ENCODE measurements at regions not wholly inside any gene's neighbourhood (a gene's known extent, or its start where the extent isn't known, plus 50 kb on each side); places are given as distances from the start of the nearest gene placed in this dataset.

DNA sequence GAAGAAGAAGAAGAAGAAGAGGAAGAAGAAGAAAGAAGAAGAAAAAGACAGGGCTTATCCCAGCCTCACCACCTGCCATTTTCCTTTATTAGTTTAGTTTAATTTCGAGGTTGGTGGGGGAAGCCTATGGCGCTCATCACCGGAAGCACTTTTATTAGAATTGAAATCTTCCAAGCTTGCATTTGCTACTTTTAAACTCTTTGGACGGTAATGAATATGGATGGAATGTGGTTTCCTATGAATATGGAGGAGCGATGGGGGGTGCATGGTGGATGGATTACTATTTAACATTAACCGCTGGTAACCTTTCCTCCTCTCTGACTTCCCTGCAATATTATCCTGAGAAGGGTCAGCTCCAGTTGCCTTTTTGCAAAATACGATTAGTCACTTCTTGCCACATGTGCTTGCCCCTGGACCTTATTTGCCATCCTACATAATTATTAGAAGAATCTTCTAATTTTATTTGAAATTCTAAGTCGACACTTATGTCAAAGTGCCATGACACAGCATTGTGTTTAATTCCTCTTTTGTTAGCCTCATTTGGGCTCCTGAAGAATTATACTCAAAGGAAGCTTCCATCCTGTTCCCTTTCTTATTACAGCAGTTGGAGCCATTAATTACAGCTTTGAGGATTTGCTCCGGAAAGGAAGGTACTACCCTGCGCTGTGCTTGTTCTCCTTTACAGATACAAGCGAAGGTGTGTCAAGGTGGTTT is 424.5 kb downstream of the VRK1 start:
- Histone ChIP-seq H3K56ac (ENCODE audit: extremely low read depth, insufficient read depth, low read length) (no peak overlapping the region), H3K9ac (ENCODE audit: low read depth, low read length) (no peak overlapping the region), H4K5ac (ENCODE audit: low read depth, low read length) (no peak overlapping the region), H3K9me1 (ENCODE audit: insufficient read depth, low read length) (no peaks in the 10 kb centered on the region), H4K8ac (ENCODE audit: low read depth in 2 of 2, low read length in 2 of 2) (no peak overlapping the region), H3K4ac (ENCODE audit: low read depth, low read length) (no peak overlapping the region), H3K4me3 (ENCODE audit: insufficient read depth, low read depth, low read length) (no peak overlapping the region), H3K18ac (ENCODE audit: low read depth, low read length) (no peak overlapping the region), H2BK5ac (ENCODE audit: low read depth, low read length, poor library complexity, severe bottlenecking) (no peak overlapping the region), H2AK9ac (replicated peaks; ENCODE audit: low read depth, low read length, poor library complexity) (no peak overlapping the region), H3K27ac (ENCODE audit: insufficient read depth, low read length) (no peak overlapping the region), H4K91ac (ENCODE audit: insufficient read depth, low read depth, low read length) (no peak overlapping the region), H2BK120ac (ENCODE audit: low read depth, low read length) (no peak overlapping the region), H3K9me3 (ENCODE audit: control insufficient read depth, insufficient read depth, low read length) (peaks cover 21% of the 10 kb centered on the region), H3K27me3 (ENCODE audit: control insufficient read depth, insufficient read depth, low read length) (no peaks in the 10 kb centered on the region), H3K36me3 (ENCODE audit: control insufficient read depth, insufficient read depth, low read length) (no peaks in the 10 kb centered on the region), H3K79me1 (ENCODE audit: low read depth in 1 of 2, low read length in 2 of 2) (no peaks in the 10 kb centered on the region), H2AK5ac (ENCODE audit: low read depth, low read length) (no peak overlapping the region), H3K4me2 (ENCODE audit: low read depth, low read length) (no peak overlapping the region), H3K14ac (replicated peaks; ENCODE audit: low read depth, low read length) (no peak overlapping the region), H4K20me1 (ENCODE audit: insufficient read depth, low read length) (no peaks in the 10 kb centered on the region), H3K23ac (ENCODE audit: low read depth, low read length) (no peak overlapping the region), H3K4me1 (ENCODE audit: control insufficient read depth, insufficient read depth, low read length) (no peaks in the 10 kb centered on the region), H2BK20ac (ENCODE audit: low read depth, low read length) (no peak overlapping the region), H2BK15ac (ENCODE audit: low read depth, low read length) (no peak overlapping the region), H2AFZ (replicated peaks; ENCODE audit: low read length, poor library complexity) (no peak overlapping the region)
- no TSS peak for BruUV-seq (replicated peaks)
- intact Hi-C loops (cut with micrococcal nuclease) (no loop called here), dilution Hi-C loops (cut with HindIII; ENCODE audit: low sequenced_read_pairs, unreplicated experiment) (no loop called here), in situ Hi-C loops (cut with MboI; ENCODE audit: low sequenced_read_pairs) (no loop called here)
- CTCF ChIA-PET = no interaction called here
- TF ChIP-seq, protein P1, sequence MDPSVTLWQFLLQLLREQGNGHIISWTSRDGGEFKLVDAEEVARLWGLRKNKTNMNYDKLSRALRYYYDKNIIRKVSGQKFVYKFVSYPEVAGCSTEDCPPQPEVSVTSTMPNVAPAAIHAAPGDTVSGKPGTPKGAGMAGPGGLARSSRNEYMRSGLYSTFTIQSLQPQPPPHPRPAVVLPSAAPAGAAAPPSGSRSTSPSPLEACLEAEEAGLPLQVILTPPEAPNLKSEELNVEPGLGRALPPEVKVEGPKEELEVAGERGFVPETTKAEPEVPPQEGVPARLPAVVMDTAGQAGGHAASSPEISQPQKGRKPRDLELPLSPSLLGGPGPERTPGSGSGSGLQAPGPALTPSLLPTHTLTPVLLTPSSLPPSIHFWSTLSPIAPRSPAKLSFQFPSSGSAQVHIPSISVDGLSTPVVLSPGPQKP (IDR thresholded peaks at IDR 0.05; ENCODE audit: borderline replicate concordance, low read depth, low read length) = no peak
- TF ChIP-seq RAD21 (IDR thresholded peaks at IDR 0.05; ENCODE audit: low read length) (no peak), RFX5 (IDR thresholded peaks at IDR 0.05; ENCODE audit: low read depth, low read length) (no peak), FOS (IDR thresholded peaks at IDR 0.05; ENCODE audit: low read depth, low read length) (no peak), CEBPB (IDR thresholded peaks at IDR 0.05; ENCODE audit: low read depth, low read length) (no peak), MAZ (IDR thresholded peaks at IDR 0.05; ENCODE audit: borderline replicate concordance, low read depth, low read length) (no peak), NFE2L2 (IDR thresholded peaks at IDR 0.05; ENCODE audit: low read depth, low read length) (no peak), RCOR1 (IDR thresholded peaks at IDR 0.05; ENCODE audit: insufficient replicate concordance, low read length) (no peak), MAFK (IDR thresholded peaks at IDR 0.05; ENCODE audit: low read depth, low read length) (no peak), MXI1 (IDR thresholded peaks at IDR 0.05; ENCODE audit: borderline replicate concordance, low read depth, low read length) (no peak), POLR2A (IDR thresholded peaks at IDR 0.05; ENCODE audit: low read depth, low read length) (no peak), BHLHE40 (IDR thresholded peaks at IDR 0.05; ENCODE audit: low read depth, low read length) (no peak), SMC3 (IDR thresholded peaks at IDR 0.05; ENCODE audit: low read depth, low read length) (no peak), CHD1 (IDR thresholded peaks at IDR 0.05; ENCODE audit: low read depth, low read length) (no peak)
- TF ChIP-seq, protein P2, sequence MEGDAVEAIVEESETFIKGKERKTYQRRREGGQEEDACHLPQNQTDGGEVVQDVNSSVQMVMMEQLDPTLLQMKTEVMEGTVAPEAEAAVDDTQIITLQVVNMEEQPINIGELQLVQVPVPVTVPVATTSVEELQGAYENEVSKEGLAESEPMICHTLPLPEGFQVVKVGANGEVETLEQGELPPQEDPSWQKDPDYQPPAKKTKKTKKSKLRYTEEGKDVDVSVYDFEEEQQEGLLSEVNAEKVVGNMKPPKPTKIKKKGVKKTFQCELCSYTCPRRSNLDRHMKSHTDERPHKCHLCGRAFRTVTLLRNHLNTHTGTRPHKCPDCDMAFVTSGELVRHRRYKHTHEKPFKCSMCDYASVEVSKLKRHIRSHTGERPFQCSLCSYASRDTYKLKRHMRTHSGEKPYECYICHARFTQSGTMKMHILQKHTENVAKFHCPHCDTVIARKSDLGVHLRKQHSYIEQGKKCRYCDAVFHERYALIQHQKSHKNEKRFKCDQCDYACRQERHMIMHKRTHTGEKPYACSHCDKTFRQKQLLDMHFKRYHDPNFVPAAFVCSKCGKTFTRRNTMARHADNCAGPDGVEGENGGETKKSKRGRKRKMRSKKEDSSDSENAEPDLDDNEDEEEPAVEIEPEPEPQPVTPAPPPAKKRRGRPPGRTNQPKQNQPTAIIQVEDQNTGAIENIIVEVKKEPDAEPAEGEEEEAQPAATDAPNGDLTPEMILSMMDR (conservative IDR thresholded peaks at IDR 0.05; ENCODE audit: low read depth, low read length) = no peak
- TF ChIP-seq, protein P3, sequence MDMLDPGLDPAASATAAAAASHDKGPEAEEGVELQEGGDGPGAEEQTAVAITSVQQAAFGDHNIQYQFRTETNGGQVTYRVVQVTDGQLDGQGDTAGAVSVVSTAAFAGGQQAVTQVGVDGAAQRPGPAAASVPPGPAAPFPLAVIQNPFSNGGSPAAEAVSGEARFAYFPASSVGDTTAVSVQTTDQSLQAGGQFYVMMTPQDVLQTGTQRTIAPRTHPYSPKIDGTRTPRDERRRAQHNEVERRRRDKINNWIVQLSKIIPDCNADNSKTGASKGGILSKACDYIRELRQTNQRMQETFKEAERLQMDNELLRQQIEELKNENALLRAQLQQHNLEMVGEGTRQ (IDR thresholded peaks at IDR 0.05; ENCODE audit: low read depth, low read length) = no peak
- WGBS, 2 experiments (ENCODE audit: extremely low coverage in 2 of 2, insufficient read length in 1 of 2) = no CpG with 5 or more reads among the region's 11 CpGs
- POLR2A ChIA-PET (ENCODE audit: unreplicated experiment) = no interaction called here
- no peak for DNase-seq
- ATAC-seq (ENCODE audit: low read depth) = no peak

Measured in IMR-90 (cell line).